HEK293 (cell line): ENCODE measurements at regions not wholly inside any gene's neighbourhood (a gene's known extent, or its start where the extent isn't known, plus 50 kb on each side); places are given as distances from the start of the nearest gene placed in this dataset.

Source experiments
- CTCF ChIA-PET: fragments of 350-600 bp; formaldehyde crosslinking; extraction: SDS; loops from one replicate; lab custom pipeline; 2021; ENCODE audit warnings: antibody characterized with exemption; lab: Yijun Ruan, JAX
- POLR2A ChIA-PET: fragments of 300-600 bp; formaldehyde crosslinking; extraction: SDS; loops from one replicate; lab custom pipeline; 2020; ENCODE audit warnings: antibody characterized with exemption, inconsistent platforms; lab: Yijun Ruan, JAX
- H3K27ac ChIP-seq: fragments of 200-500 bp; sonication (Bioruptor generic); 2 replicates; pipeline ENCODE4 v1.5.1; 2014; ENCODE audit warnings: low read depth, low read length, control low read depth, inconsistent platforms; ENCODE audit errors: extremely low read depth
- H3K36me3 ChIP-seq, 2 experiments: fragments of 200-500 bp in 1 of 2; sonication (Bioruptor generic) in 1 of 2; 1 replicate in 1 of 2; 2 replicates in 1 of 2; pipeline ENCODE4 v1.5.1; 2014 to 2017; ENCODE audit warnings: inconsistent platforms in 2 of 2, low read length in 2 of 2; ENCODE audit not compliant: control insufficient read depth in 2 of 2, insufficient read depth in 1 of 2
- H3K4me1 ChIP-seq: fragments of 200-500 bp; sonication (Bioruptor generic); 2 replicates; pipeline ENCODE4 v1.5.1; 2014; ENCODE audit warnings: mild to moderate bottlenecking, low read length, inconsistent platforms; ENCODE audit not compliant: control insufficient read depth, insufficient read depth
- H3K4me3 ChIP-seq: 2 replicates; pipeline ENCODE4 v1.5.1; 2011; ENCODE audit warnings: low read depth, mild to moderate bottlenecking, control low read depth, low read length, moderate library complexity
- H3K9me3 ChIP-seq: fragments of 200-500 bp; sonication (Bioruptor generic); 2 replicates; pipeline ENCODE4 v1.5.1; 2014; ENCODE audit warnings: low read depth, low read length, inconsistent platforms; ENCODE audit not compliant: control insufficient read depth, insufficient read depth
- FEZF1 ChIP-seq: fragments of 450-650 bp; formaldehyde crosslinking; IDR thresholded peaks from 2 replicates; pipeline ENCODE4 v1.5.1; 2016; ENCODE audit warnings: missing biosample characterization, missing genetic modification characterization
- MZF1 ChIP-seq: fragments of 450-650 bp; formaldehyde crosslinking; IDR thresholded peaks from 2 replicates; pipeline ENCODE4 v1.5.1; 2017; ENCODE audit warnings: missing biosample characterization, missing genetic modification characterization, borderline replicate concordance
- OVOL3 ChIP-seq: fragments of 450-650 bp; formaldehyde crosslinking; IDR thresholded peaks from 2 replicates; pipeline ENCODE4 v1.5.1; 2016; ENCODE audit warnings: missing biosample characterization, missing genetic modification characterization
- PRDM6 ChIP-seq: fragments of 450-650 bp; formaldehyde crosslinking; IDR thresholded peaks from 2 replicates; pipeline ENCODE4 v1.5.1; 2017; ENCODE audit warnings: missing biosample characterization, missing genetic modification characterization
- TSHZ1 ChIP-seq: fragments of 450-650 bp; formaldehyde crosslinking; IDR thresholded peaks from 2 replicates; pipeline ENCODE4 v1.5.1; 2016; ENCODE audit warnings: missing biosample characterization, missing genetic modification characterization, borderline replicate concordance
- ZBTB10 ChIP-seq: fragments of 450-650 bp; formaldehyde crosslinking; IDR thresholded peaks from 2 replicates; pipeline ENCODE4 v1.5.1; 2016; ENCODE audit warnings: missing biosample characterization, missing genetic modification characterization
- ZFP37 ChIP-seq: fragments of 450-650 bp; formaldehyde crosslinking; IDR thresholded peaks from 2 replicates; pipeline ENCODE4 v1.5.1; 2016; ENCODE audit warnings: missing biosample characterization, missing genetic modification characterization
- ZNF10 ChIP-seq: fragments of 450-650 bp; formaldehyde crosslinking; IDR thresholded peaks from 2 replicates; pipeline ENCODE4 v1.5.1; 2017; ENCODE audit warnings: missing biosample characterization, missing genetic modification characterization
- ZNF266 ChIP-seq: fragments of 450-650 bp; formaldehyde crosslinking; IDR thresholded peaks from 2 replicates; pipeline ENCODE4 v1.5.1; 2016; ENCODE audit warnings: missing biosample characterization, missing genetic modification characterization, low read depth
- ZNF398 ChIP-seq: fragments of 450-650 bp; formaldehyde crosslinking; IDR thresholded peaks from 2 replicates; pipeline ENCODE4 v1.5.1; 2017; ENCODE audit warnings: missing biosample characterization, missing genetic modification characterization
- ZNF416 ChIP-seq: fragments of 450-650 bp; formaldehyde crosslinking; IDR thresholded peaks from 2 replicates; pipeline ENCODE4 v1.5.1; 2016; ENCODE audit warnings: missing biosample characterization, missing genetic modification characterization
- ZNF510 ChIP-seq: fragments of 450-650 bp; formaldehyde crosslinking; IDR thresholded peaks from 2 replicates; pipeline ENCODE4 v1.5.1; 2018; ENCODE audit warnings: mild to moderate bottlenecking, missing genetic modification characterization, missing biosample characterization; ENCODE audit not compliant: insufficient replicate concordance
- ZNF514 ChIP-seq: fragments of 450-650 bp; formaldehyde crosslinking; IDR thresholded peaks from 2 replicates; pipeline ENCODE4 v1.5.1; 2016; ENCODE audit warnings: missing biosample characterization, missing genetic modification characterization
- ZNF521 ChIP-seq: fragments of 450-650 bp; formaldehyde crosslinking; IDR thresholded peaks from 2 replicates; pipeline ENCODE4 v1.5.1; 2017; ENCODE audit warnings: missing biosample characterization, mild to moderate bottlenecking, missing genetic modification characterization
- ZNF548 ChIP-seq: fragments of 450-650 bp; formaldehyde crosslinking; IDR thresholded peaks from 2 replicates; pipeline ENCODE4 v1.5.1; 2016; ENCODE audit warnings: missing biosample characterization, missing genetic modification characterization
- ZNF624 ChIP-seq: fragments of 450-650 bp; formaldehyde crosslinking; IDR thresholded peaks from 2 replicates; pipeline ENCODE4 v1.5.1; 2017; ENCODE audit warnings: missing biosample characterization, missing genetic modification characterization
- ZNF664 ChIP-seq: fragments of 450-650 bp; formaldehyde crosslinking; IDR thresholded peaks from 2 replicates; pipeline ENCODE4 v1.5.1; 2016; ENCODE audit warnings: missing biosample characterization, missing genetic modification characterization
- ZNF692 ChIP-seq: fragments of 450-650 bp; formaldehyde crosslinking; IDR thresholded peaks from 2 replicates; pipeline ENCODE4 v1.5.1; 2016; ENCODE audit warnings: missing biosample characterization, missing genetic modification characterization
- ZNF701 ChIP-seq: fragments of 450-650 bp; formaldehyde crosslinking; IDR thresholded peaks from 2 replicates; pipeline ENCODE4 v1.5.1; 2016; ENCODE audit warnings: missing biosample characterization, missing genetic modification characterization

GRCh38 chr6:126156973-126157372, 170.6 kb downstream of the TRMT11 start (continued):
- TF ChIP-seq PRDM6 (tag by site-specific recombination): no peak
- TF ChIP-seq ZFP37: no peak
- no peak for TF ChIP-seq ZNF266 (tag by site-specific recombination)
- no peak for TF ChIP-seq ZNF548
- no peak for TF ChIP-seq TSHZ1
- TF ChIP-seq ZNF510 (tag by site-specific recombination): no peak
- TF ChIP-seq ZNF416 (tag by site-specific recombination): no peak

- ChIA-PET POLR2A (no interaction called here), CTCF (interaction anchor here (0.5 to 1.6 kb wide), 5 partner anchors 8 to 1020 kb away, joined by 3 to 7 read pairs (median 4); no protein-coding TSS in a partner anchor)
- no peak overlapping the region for H3K27ac ChIP-seq
- no peaks in the 10 kb centered on the region for H3K9me3 ChIP-seq
- no peaks in the 10 kb centered on the region for H3K4me1 ChIP-seq
- no peak overlapping the region for H3K4me3 ChIP-seq
- H3K36me3 ChIP-seq: no peaks in the 10 kb centered on the region
- TF ChIP-seq ZNF10 (tag by site-specific recombination) (no peak), ZBTB10 (tag by site-specific recombination) (no peak)
These were observed 172.2 kb upstream of the CENPW start for GRCh38 chr6:126167726-126168125.

GRCh38 chr6:126170433-126170832, 169.5 kb upstream of the CENPW start:
- no peaks in the 10 kb centered on the region for H3K9me3 ChIP-seq
- H3K27ac ChIP-seq: no peak overlapping the region
- no peaks in the 10 kb centered on the region for H3K4me1 ChIP-seq
- ChIA-PET POLR2A (no interaction called here), CTCF (interaction anchor here (0.6 to 2.2 kb wide), 9 partner anchors 10 to 379 kb away, joined by 3 to 10 read pairs (median 3); no protein-coding TSS in a partner anchor)
- no peak overlapping the region for H3K4me3 ChIP-seq
- no peak for TF ChIP-seq ZNF416 (tag by site-specific recombination)
- TF ChIP-seq, all 188 proteins: peak for 0
- no peaks in the 10 kb centered on the region for H3K36me3 ChIP-seq

GRCh38 chr6:126170978-126171382, 168.9 kb upstream of the CENPW start:
- ChIA-PET CTCF (interaction anchor here (0.6 to 2.2 kb wide), 11 partner anchors 9 to 940 kb away, joined by 3 to 10 read pairs (median 3); no protein-coding TSS in a partner anchor), POLR2A (no interaction called here)
- no peak for TF ChIP-seq ZNF624 (tag by site-specific recombination)
- no peak for TF ChIP-seq ZNF701 (tag by site-specific recombination)
- TF ChIP-seq OVOL3 (tag by site-specific recombination): no peak
- no peak for TF ChIP-seq ZNF398 (tag by site-specific recombination)
- no peak for TF ChIP-seq FEZF1 (tag by site-specific recombination)
- TF ChIP-seq ZNF521 (tag by site-specific recombination): no peak
- 0 out of 2 replicates have a peak, but pooled peaks have one; percentile 50 for TF ChIP-seq ZNF664
- peak; percentile 73; the same call in 1 of the 2 replicates for TF ChIP-seq MZF1 (tag by site-specific recombination)
- TF ChIP-seq ZNF514: no peak
- no peak for TF ChIP-seq ZNF692
- Histone ChIP-seq H3K9me3 (no peaks in the 10 kb centered on the region), H3K36me3 (no peaks in the 10 kb centered on the region), H3K4me3 (no peak overlapping the region), H3K27ac (no peak overlapping the region), H3K4me1 (no peaks in the 10 kb centered on the region)
